ENCODE measurements at regions not wholly inside any gene's neighbourhood (a gene's known extent, or its start where the extent isn't known, plus 50 kb on each side); places are given as distances from the start of the nearest gene placed in this dataset.

GRCh38 chr4:17206829-17207801 lies 304.8 kb downstream of the QDPR start:
- H3K4me1 Mint-ChIP-seq (ENCODE audit: low read depth): peaks cover 4% of the 10 kb centered on the region
- no peak overlapping the region for H3K4me3 Mint-ChIP-seq (ENCODE audit: low read depth)
- H3K27ac Mint-ChIP-seq: no peak overlapping the region
- TF ChIP-seq, protein P1, sequence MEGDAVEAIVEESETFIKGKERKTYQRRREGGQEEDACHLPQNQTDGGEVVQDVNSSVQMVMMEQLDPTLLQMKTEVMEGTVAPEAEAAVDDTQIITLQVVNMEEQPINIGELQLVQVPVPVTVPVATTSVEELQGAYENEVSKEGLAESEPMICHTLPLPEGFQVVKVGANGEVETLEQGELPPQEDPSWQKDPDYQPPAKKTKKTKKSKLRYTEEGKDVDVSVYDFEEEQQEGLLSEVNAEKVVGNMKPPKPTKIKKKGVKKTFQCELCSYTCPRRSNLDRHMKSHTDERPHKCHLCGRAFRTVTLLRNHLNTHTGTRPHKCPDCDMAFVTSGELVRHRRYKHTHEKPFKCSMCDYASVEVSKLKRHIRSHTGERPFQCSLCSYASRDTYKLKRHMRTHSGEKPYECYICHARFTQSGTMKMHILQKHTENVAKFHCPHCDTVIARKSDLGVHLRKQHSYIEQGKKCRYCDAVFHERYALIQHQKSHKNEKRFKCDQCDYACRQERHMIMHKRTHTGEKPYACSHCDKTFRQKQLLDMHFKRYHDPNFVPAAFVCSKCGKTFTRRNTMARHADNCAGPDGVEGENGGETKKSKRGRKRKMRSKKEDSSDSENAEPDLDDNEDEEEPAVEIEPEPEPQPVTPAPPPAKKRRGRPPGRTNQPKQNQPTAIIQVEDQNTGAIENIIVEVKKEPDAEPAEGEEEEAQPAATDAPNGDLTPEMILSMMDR (IDR thresholded peaks at IDR 0.05; ENCODE audit: unreplicated experiment): no peak
- no peaks in the 10 kb centered on the region for H3K9me3 Mint-ChIP-seq (ENCODE audit: low read depth)
- H3K27me3 Mint-ChIP-seq: no peaks in the 10 kb centered on the region
- H3K36me3 Mint-ChIP-seq (ENCODE audit: insufficient read depth): no peaks in the 10 kb centered on the region
- DNase-seq (ENCODE audit: low spot score, unreplicated experiment): no peak

DNA sequence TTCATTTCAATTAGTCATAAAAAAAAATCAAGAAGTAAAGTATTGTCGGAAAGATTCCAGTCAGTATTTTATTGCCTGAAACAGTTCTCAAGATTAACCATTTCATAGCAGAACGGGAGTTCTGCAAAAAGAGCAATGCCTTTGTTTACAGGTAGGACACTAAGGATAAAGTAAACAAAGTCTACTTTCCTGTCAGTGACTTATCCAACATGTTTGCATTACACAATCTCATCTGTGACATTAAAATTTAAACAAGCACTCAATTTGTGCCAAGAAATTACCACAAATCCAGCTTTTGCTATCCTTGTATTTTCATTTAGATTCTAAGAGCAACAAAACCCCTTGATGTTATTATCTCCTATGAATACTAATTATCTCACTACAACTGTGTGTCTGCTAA lies 306.5 kb upstream of the LDB2 start:
- Mint-ChIP-seq H3K27ac (no peak overlapping the region), H3K4me3 (ENCODE audit: low read depth) (no peak overlapping the region), H3K9me3 (ENCODE audit: low read depth) (no peaks in the 10 kb centered on the region), H3K27me3 (no peaks in the 10 kb centered on the region), H3K4me1 (ENCODE audit: low read depth) (peaks cover 4% of the 10 kb centered on the region), H3K36me3 (ENCODE audit: insufficient read depth) (no peaks in the 10 kb centered on the region)
- TF ChIP-seq, protein P1 (IDR thresholded peaks at IDR 0.05; ENCODE audit: unreplicated experiment): no peak
- no peak for DNase-seq (ENCODE audit: low spot score, unreplicated experiment)

DNA sequence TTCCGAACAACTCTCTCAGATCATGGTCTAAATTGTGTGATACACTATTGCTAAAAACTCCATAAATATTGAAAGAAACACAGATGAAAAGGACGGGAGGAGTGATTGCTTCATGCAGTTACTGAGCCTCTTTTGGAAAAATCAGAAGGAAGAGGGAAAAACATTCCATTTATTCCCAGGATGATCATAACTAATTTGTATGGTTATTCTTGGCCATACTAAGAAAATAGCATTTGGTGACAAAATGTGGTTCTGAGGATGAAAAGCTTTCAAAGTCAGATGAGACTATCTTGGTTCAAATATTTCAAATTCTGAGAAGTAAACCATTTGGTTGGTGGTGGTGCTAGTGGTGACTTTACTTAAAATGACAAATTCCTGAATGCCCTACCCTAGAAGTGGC lies 305.4 kb upstream of the LDB2 start:
- no peak for DNase-seq (ENCODE audit: low spot score, unreplicated experiment)
- Mint-ChIP-seq H3K36me3 (ENCODE audit: insufficient read depth) (no peaks in the 10 kb centered on the region), H3K4me3 (ENCODE audit: low read depth) (no peak overlapping the region), H3K9me3 (ENCODE audit: low read depth) (peaks cover 2% of the 10 kb centered on the region), H3K27me3 (no peaks in the 10 kb centered on the region), H3K4me1 (ENCODE audit: low read depth) (peaks cover 4% of the 10 kb centered on the region), H3K27ac (no peak overlapping the region)
- TF ChIP-seq, protein P1 (IDR thresholded peaks at IDR 0.05; ENCODE audit: unreplicated experiment): no peak

DNA sequence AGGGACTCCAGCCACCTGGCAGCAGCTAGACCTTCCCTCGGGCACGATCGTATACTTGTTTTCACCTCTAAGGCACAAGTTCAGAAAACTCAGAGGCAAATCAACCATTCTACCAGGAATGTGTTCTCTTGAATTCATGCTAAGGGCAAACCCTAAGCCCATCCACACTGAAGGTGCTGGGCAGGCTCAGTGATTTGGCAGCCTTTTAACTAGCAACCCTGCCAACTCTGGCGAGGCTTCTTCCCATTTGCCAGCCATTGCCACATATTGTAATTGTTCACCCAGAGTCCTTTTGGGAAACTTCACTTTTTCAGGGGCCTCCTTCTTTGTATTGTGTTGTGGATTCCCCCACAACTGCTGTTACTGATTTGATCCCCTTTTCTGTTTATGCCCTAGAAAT lies 298.6 kb upstream of the LDB2 start:
- Mint-ChIP-seq H3K27ac (no peak overlapping the region), H3K9me3 (ENCODE audit: low read depth) (peaks cover 4% of the 10 kb centered on the region), H3K4me1 (ENCODE audit: low read depth) (no peaks in the 10 kb centered on the region), H3K4me3 (ENCODE audit: low read depth) (no peak overlapping the region), H3K27me3 (no peaks in the 10 kb centered on the region), H3K36me3 (ENCODE audit: insufficient read depth) (no peaks in the 10 kb centered on the region)
- no peak for DNase-seq (ENCODE audit: low spot score, unreplicated experiment)
- TF ChIP-seq, protein P1 (IDR thresholded peaks at IDR 0.05; ENCODE audit: unreplicated experiment): no peak

- Mint-ChIP-seq H3K4me3 (ENCODE audit: low read depth) (no peak overlapping the region), H3K4me1 (ENCODE audit: low read depth) (no peaks in the 10 kb centered on the region), H3K9me3 (ENCODE audit: low read depth) (peaks cover 4% of the 10 kb centered on the region), H3K27me3 (no peaks in the 10 kb centered on the region), H3K36me3 (ENCODE audit: insufficient read depth) (no peaks in the 10 kb centered on the region), H3K27ac (no peak overlapping the region)
- no peak for DNase-seq (ENCODE audit: low spot score, unreplicated experiment)
- TF ChIP-seq, protein P1 (IDR thresholded peaks at IDR 0.05; ENCODE audit: unreplicated experiment): no peak
These were observed 297.2 kb upstream of the LDB2 start for GRCh38 chr4:17195461-17196275.

All from progenitor cell of endocrine pancreas (in vitro differentiated cells).